Activated naive CD8-positive, alpha-beta T cell treated with anti-CD3 and anti-CD28 coated beads, Interleukin-2, amount 10 ng/mL, durations not matched to agents 7 days and 5 days (primary cell): ENCODE measurements at regions not wholly inside any gene's neighbourhood (a gene's known extent, or its start where the extent isn't known, plus 50 kb on each side); places are given as distances from the start of the nearest gene placed in this dataset.

Experiments
- ATAC-seq: fragments of 150-1000 bp; cut with Tn5 transposase; one replicate; pipeline ENCODE4 v1.10.0; 2021; ENCODE audit warnings: low read depth, moderate library complexity
- POLR2A ChIA-PET: fragments of 350-600 bp; sonication (Branson Sonifier 250); formaldehyde crosslinking; loops from one replicate; lab custom pipeline; 2021; ENCODE audit warnings: antibody characterized with exemption; lab: Charles Lee
- DNase-seq: peaks from one replicate; pipeline ENCODE4 v3.0.0; 2021
- H3K27ac Mint-ChIP-seq: one replicate; pipeline ENCODE4 v1.8.0; 2022; ENCODE audit warnings: mild to moderate bottlenecking, mixed read lengths
- H3K27me3 Mint-ChIP-seq: one replicate; pipeline ENCODE4 v1.8.0; 2022; ENCODE audit warnings: mild to moderate bottlenecking, moderate library complexity, mixed read lengths
- H3K36me3 Mint-ChIP-seq: one replicate; pipeline ENCODE4 v1.8.0; 2021; ENCODE audit warnings: mild to moderate bottlenecking, mixed read lengths
- H3K4me1 Mint-ChIP-seq: one replicate; pipeline ENCODE4 v1.8.0; 2021; ENCODE audit warnings: mixed read lengths
- H3K4me3 Mint-ChIP-seq: one replicate; pipeline ENCODE4 v1.8.0; 2022; ENCODE audit warnings: mild to moderate bottlenecking, moderate library complexity, mixed read lengths
- H3K9me3 Mint-ChIP-seq: one replicate; pipeline ENCODE4 v1.8.0; 2021; ENCODE audit warnings: mixed read lengths

GRCh38 chr16:48487287-48487686 is 102.1 kb upstream of the SIAH1 start:
- no peaks in the 10 kb centered on the region for H3K36me3 Mint-ChIP-seq
- H3K27ac Mint-ChIP-seq: no peak overlapping the region
- POLR2A ChIA-PET: no interaction called here
- H3K4me1 Mint-ChIP-seq: no peaks in the 10 kb centered on the region
- ATAC-seq (no peak), DNase-seq (no peak)
- no peak overlapping the region for H3K4me3 Mint-ChIP-seq
- H3K27me3 Mint-ChIP-seq: peaks cover 11% of the 10 kb centered on the region
- H3K9me3 Mint-ChIP-seq: peaks cover 5% of the 10 kb centered on the region

DNA sequence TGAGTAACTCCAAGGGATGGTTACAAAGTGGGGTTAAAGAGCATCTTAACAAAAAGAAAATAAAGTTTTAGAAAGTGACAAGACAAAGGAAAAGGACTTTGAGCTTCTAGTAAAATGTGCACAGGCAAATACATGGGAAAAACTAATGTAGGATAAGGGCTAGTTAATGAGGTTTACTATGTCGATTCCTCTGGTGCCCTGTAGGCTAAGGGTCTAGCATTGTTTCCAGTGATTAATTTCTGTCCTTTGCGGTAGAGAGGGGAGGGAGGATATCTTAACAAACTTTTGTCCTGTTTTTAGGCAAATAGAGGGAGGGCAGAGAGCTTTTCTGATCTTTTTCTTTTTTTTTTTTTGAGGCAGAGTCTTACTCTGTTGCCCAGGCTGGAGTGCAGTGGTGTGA is 96.6 kb upstream of the SIAH1 start:
- ATAC-seq (no peak), DNase-seq (no peak)
- H3K27me3 Mint-ChIP-seq: peaks cover 6% of the 10 kb centered on the region
- H3K4me1 Mint-ChIP-seq: peaks cover 1% of the 10 kb centered on the region
- H3K4me3 Mint-ChIP-seq: no peak overlapping the region
- no peak overlapping the region for H3K27ac Mint-ChIP-seq
- H3K36me3 Mint-ChIP-seq: no peaks in the 10 kb centered on the region
- POLR2A ChIA-PET: no interaction called here
- H3K9me3 Mint-ChIP-seq: peaks cover 4% of the 10 kb centered on the region

DNA sequence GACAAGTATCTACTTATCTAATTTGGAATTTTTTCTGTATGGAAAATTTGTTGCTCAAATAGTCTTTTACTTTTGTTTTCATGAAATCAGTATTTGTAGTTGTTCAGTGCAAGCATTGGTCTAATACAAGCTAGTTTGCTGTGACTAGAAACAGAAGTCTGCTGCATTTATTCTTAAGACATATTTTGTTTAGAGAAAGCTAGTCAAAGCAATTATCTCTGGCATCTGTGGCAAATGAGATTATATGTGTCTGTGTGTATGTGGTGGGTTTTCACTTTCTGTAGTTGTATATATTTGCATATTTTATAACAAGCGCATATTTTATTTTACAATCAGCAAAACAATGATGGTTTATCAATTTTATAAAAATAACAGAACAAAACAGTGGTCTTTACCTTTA is 96.0 kb upstream of the SIAH1 start:
- Mint-ChIP-seq H3K27ac (no peak overlapping the region), H3K4me3 (no peak overlapping the region), H3K27me3 (peaks cover 4% of the 10 kb centered on the region), H3K36me3 (no peaks in the 10 kb centered on the region), H3K4me1 (peaks cover 1% of the 10 kb centered on the region), H3K9me3 (peaks cover 4% of the 10 kb centered on the region)
- DNase-seq (no peak), ATAC-seq (no peak)
- POLR2A ChIA-PET: no interaction called here

DNA sequence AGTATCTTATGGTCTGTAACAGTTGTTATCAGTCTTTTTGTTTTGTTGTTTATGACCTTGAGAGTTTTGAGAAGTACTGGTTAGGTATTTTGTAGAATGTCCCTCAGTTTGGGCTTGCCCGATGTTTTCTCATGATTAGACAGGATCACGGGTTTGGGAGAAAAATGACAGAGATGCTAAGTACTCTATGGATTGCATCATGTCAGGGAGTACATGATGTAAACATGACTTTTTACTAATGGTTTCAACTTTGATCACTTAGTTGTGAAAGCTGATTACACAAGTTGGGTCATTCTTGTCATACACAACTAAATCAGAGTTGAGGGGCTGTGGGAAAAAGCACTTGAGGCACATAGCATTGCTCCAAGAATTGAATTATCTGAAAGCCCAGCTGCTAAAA is 94.7 kb upstream of the SIAH1 start:
- Mint-ChIP-seq H3K4me1 (peaks cover 1% of the 10 kb centered on the region), H3K9me3 (peaks cover 4% of the 10 kb centered on the region), H3K27ac (no peak overlapping the region), H3K27me3 (peaks cover 3% of the 10 kb centered on the region), H3K4me3 (no peak overlapping the region), H3K36me3 (no peaks in the 10 kb centered on the region)
- POLR2A ChIA-PET: no interaction called here
- ATAC-seq (no peak), DNase-seq (no peak)

- peaks cover 6% of the 10 kb centered on the region for H3K9me3 Mint-ChIP-seq
- DNase-seq (no peak), ATAC-seq (no peak)
- no peaks in the 10 kb centered on the region for H3K36me3 Mint-ChIP-seq
- H3K27ac Mint-ChIP-seq: no peak overlapping the region
- POLR2A ChIA-PET: no interaction called here
- H3K4me1 Mint-ChIP-seq: peaks cover 1% of the 10 kb centered on the region
- H3K27me3 Mint-ChIP-seq: peaks cover 3% of the 10 kb centered on the region
- no peak overlapping the region for H3K4me3 Mint-ChIP-seq
Observed at GRCh38 chr16:48479329-48479728, 94.1 kb upstream of the SIAH1 start.

DNA sequence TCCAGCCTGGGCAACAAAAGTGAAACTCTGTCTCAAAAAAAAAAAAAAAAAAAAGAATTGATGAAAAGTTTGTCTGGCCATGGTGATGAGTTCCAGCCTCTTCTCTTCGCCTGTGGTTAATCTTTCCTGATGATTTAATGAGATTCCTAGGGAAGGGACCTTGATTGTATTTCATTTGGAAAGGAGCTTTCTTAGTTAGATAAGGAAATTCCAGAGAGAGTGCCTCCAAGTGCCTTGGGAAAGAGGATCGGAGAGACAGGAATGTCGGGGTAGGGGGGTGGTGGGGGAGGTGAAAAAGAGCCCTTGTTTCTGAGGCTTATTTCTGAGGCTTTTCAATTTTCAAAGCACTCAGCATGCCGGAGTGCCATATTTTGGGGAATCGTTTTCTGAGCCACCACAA is 93.2 kb upstream of the SIAH1 start:
- peaks cover 1% of the 10 kb centered on the region for H3K4me1 Mint-ChIP-seq
- H3K36me3 Mint-ChIP-seq: no peaks in the 10 kb centered on the region
- no peak overlapping the region for H3K4me3 Mint-ChIP-seq
- peaks cover 6% of the 10 kb centered on the region for H3K27me3 Mint-ChIP-seq
- no peak overlapping the region for H3K27ac Mint-ChIP-seq
- H3K9me3 Mint-ChIP-seq: peaks cover 4% of the 10 kb centered on the region
- ATAC-seq (no peak), DNase-seq (no peak)
- POLR2A ChIA-PET: no interaction called here

GRCh38 chr16:48471435-48471834 is 86.2 kb upstream of the SIAH1 start:
- H3K36me3 Mint-ChIP-seq: no peaks in the 10 kb centered on the region
- peaks cover 3% of the 10 kb centered on the region for H3K4me1 Mint-ChIP-seq
- no peak overlapping the region for H3K27ac Mint-ChIP-seq
- POLR2A ChIA-PET: no interaction called here
- H3K27me3 Mint-ChIP-seq: peaks cover 5% of the 10 kb centered on the region
- ATAC-seq (no peak), DNase-seq (no peak)
- H3K4me3 Mint-ChIP-seq: no peak overlapping the region
- peaks cover 2% of the 10 kb centered on the region for H3K9me3 Mint-ChIP-seq

DNA sequence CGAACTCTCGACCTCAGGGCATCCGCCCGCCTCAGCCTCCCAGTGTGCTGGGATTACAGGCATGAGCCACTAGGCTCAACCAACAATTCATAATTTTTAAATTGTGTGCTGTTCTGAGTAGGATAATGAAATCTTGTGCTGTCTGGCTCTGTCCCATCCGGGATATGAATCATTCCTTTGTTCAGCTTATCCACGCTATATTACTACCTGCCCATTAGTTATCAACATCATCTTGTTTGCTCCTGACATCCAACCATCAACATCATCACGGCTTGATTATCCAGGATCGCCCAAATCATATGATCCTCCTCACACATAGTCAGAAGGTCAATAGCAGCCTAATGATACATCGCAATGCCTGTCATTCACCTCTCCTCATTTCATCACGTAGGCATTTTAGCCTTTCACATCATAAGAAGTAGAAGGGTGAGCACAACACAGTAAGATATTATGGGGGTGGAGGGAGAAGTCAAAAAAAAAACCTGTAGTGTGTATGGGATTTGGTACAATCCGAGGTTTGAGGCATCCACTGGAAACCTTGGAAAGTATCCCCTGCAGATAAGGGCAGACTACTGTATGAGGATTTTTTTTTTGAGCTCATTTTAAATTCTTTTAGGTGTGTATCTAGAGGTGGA is 77.0 kb upstream of the SIAH1 start:
- ATAC-seq: no peak
- peaks cover 2% of the 10 kb centered on the region for H3K27me3 Mint-ChIP-seq
- no peak overlapping the region for H3K4me3 Mint-ChIP-seq
- H3K9me3 Mint-ChIP-seq: peaks cover 15% of the 10 kb centered on the region
- H3K4me1 Mint-ChIP-seq: peaks cover 6% of the 10 kb centered on the region
- no peak overlapping the region for H3K27ac Mint-ChIP-seq
- no peak for DNase-seq
- H3K36me3 Mint-ChIP-seq: no peaks in the 10 kb centered on the region
- POLR2A ChIA-PET: no interaction called here

GRCh38 chr16:48459167-48459566 is 74.0 kb upstream of the SIAH1 start:
- no peaks in the 10 kb centered on the region for H3K36me3 Mint-ChIP-seq
- H3K4me1 Mint-ChIP-seq: peaks cover 6% of the 10 kb centered on the region
- no peak for DNase-seq
- peaks cover 12% of the 10 kb centered on the region for H3K9me3 Mint-ChIP-seq
- POLR2A ChIA-PET: no interaction called here
- peaks cover 10% of the 10 kb centered on the region for H3K27me3 Mint-ChIP-seq
- no peak overlapping the region for H3K27ac Mint-ChIP-seq
- no peak overlapping the region for H3K4me3 Mint-ChIP-seq
- no peak for ATAC-seq

- Mint-ChIP-seq H3K4me1 (peaks cover 4% of the 10 kb centered on the region), H3K9me3 (no peaks in the 10 kb centered on the region), H3K36me3 (no peaks in the 10 kb centered on the region), H3K27ac (no peak overlapping the region), H3K4me3 (no peak overlapping the region), H3K27me3 (peaks cover 8% of the 10 kb centered on the region)
- POLR2A ChIA-PET: no interaction called here
- ATAC-seq (no peak), DNase-seq (no peak)
Observed at GRCh38 chr16:48454051-48454450, 68.8 kb upstream of the SIAH1 start.

DNA sequence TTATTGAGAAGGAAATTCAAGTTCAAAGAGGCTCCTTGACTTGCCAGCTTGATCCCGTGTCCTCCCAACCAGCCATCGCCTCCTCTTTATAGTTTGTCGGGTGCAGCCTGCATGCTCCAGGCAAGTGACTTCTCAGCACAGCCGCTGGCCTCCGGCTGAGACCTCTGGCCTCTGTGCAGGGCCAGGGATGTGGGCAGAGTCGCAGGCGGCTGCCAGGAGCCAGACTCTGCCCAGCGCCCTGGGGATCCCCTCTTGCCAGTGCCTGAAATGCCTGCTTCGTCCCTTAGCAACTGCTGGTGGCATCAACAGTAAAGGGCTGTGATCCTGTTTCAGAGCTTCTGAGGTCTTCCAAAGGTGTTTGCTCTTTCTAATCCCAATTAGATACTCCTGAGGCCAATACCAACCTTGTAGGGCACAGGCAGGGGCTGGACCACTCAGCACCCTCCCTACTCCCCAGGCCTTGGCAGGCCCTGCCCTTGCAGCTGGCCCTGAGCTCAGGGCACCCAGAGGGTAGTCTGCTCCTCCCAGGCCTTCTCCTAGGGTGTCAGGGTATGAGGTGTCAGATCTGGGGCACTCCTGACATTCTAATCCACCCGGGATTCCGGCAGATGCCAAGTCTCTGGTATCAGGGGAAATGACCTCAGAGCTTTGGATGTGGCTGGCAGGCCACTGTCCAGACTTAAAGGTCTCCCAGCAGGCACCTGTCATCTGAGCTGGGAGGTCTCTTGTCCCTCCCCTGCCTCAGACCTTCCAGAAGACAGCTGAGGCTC is 68.0 kb upstream of the SIAH1 start:
- Mint-ChIP-seq H3K36me3 (no peaks in the 10 kb centered on the region), H3K27me3 (peaks cover 8% of the 10 kb centered on the region), H3K4me1 (no peaks in the 10 kb centered on the region), H3K27ac (no peak overlapping the region), H3K4me3 (no peak overlapping the region), H3K9me3 (no peaks in the 10 kb centered on the region)
- no peak for ATAC-seq
- no peak for DNase-seq
- POLR2A ChIA-PET: no interaction called here

DNA sequence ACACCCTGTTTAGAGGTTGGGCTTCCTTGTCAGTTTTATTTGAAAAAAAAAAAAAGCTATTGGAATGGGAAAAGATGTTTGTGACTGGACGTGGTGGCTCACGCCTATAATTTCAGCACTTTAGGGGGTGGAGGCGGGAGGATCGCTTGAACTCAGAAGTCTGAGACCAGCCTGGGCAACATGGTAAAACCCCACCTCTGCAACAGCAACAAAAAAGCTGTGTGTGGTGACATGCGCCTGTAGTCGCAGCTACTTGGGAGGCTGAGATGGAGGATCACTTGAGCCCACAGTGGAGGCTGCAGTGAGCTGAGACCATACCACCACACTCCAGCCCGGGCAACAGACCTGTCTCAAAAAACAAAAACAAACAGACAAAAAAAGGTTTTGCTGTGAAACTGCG is 66.1 kb upstream of the SIAH1 start:
- DNase-seq (no peak), ATAC-seq (no peak)
- POLR2A ChIA-PET: no interaction called here
- no peaks in the 10 kb centered on the region for H3K9me3 Mint-ChIP-seq
- no peaks in the 10 kb centered on the region for H3K36me3 Mint-ChIP-seq
- no peak overlapping the region for H3K27ac Mint-ChIP-seq
- H3K4me3 Mint-ChIP-seq: no peak overlapping the region
- H3K27me3 Mint-ChIP-seq: peaks cover 2% of the 10 kb centered on the region
- no peaks in the 10 kb centered on the region for H3K4me1 Mint-ChIP-seq

DNA sequence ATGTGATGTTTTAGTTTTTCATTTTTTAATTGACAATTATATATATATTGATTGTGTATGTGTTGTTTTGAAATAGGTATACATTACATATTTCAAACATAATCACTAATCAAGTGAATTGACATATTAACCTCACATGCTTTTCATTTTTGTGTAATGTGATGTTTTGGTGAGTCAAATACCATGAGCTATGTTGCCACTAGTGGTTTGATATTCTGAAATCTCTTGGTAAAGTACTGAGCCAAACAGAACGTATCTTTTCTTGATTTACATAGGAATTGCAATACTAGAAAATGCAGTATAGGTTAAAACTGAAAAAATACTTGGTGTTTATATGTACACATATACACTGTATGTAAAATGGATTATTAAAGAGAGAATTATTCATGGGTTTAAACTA is 65.2 kb upstream of the SIAH1 start:
- Mint-ChIP-seq H3K4me3 (no peak overlapping the region), H3K36me3 (no peaks in the 10 kb centered on the region), H3K4me1 (no peaks in the 10 kb centered on the region), H3K27me3 (peaks cover 1% of the 10 kb centered on the region), H3K9me3 (no peaks in the 10 kb centered on the region), H3K27ac (no peak overlapping the region)
- POLR2A ChIA-PET: no interaction called here
- DNase-seq (no peak), ATAC-seq (no peak)

DNA sequence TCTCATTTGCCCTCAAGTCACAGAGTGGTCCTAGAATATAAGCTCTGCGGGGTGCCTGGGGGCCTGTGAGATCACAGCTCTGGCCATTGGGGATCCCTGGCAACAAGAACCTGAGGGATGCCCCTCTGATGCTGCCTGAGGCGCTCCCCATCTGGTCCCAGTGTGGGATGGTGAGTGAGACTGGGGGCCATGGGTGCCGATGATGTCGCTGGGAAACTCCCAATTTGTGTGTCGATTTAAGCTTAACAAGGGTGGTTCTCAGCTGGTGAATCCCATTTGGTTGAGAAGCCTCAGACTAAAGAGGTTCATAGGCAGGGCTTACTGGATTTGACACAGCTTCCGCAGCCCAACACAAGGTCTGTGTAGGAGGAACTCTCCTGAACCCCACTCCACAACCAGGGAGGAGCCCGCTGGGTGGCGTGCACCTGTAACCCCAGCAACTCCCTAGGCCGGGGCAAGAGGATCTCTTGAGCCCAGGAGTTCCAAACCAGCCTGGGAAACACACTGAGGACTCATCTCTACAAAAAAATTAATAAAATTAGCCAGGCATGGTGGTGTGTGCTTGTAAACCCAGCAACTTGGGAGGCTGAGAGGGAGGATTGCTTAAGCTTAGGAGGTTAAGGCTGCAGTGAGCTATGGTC is 63.7 kb upstream of the SIAH1 start:
- POLR2A ChIA-PET: no interaction called here
- no peak overlapping the region for H3K27ac Mint-ChIP-seq
- no peaks in the 10 kb centered on the region for H3K27me3 Mint-ChIP-seq
- H3K9me3 Mint-ChIP-seq: no peaks in the 10 kb centered on the region
- no peak overlapping the region for H3K4me3 Mint-ChIP-seq
- no peak for DNase-seq
- H3K4me1 Mint-ChIP-seq: peaks cover 2% of the 10 kb centered on the region
- no peaks in the 10 kb centered on the region for H3K36me3 Mint-ChIP-seq
- ATAC-seq: no peak
